ENCODE measurements at regions not wholly inside any gene's neighbourhood (a gene's known extent, or its start where the extent isn't known, plus 50 kb on each side); places are given as distances from the start of the nearest gene placed in this dataset.

DNA sequence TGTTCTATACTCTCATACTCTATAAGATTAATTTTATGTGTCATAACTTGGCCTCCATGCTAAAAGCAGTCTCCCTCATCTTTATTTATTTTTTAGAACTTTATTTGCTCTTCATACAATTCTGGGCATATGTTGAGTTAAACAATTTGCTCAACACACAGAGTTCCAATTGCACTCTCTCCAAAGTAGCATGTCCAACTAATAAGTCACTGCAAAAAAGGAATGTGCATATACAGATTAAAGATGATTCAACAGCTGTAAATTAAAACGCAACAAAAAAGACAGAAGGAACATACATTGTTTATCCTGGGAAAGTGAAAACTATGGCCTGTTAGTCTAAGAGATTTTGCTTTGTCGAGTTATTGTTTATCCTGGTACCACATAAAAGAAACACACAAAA, 277.7 kb upstream of the ACVR2A start:
- no peak for TF ChIP-seq POLR2A (IDR thresholded peaks at IDR 0.05)
- TF ChIP-seq, protein P1, sequence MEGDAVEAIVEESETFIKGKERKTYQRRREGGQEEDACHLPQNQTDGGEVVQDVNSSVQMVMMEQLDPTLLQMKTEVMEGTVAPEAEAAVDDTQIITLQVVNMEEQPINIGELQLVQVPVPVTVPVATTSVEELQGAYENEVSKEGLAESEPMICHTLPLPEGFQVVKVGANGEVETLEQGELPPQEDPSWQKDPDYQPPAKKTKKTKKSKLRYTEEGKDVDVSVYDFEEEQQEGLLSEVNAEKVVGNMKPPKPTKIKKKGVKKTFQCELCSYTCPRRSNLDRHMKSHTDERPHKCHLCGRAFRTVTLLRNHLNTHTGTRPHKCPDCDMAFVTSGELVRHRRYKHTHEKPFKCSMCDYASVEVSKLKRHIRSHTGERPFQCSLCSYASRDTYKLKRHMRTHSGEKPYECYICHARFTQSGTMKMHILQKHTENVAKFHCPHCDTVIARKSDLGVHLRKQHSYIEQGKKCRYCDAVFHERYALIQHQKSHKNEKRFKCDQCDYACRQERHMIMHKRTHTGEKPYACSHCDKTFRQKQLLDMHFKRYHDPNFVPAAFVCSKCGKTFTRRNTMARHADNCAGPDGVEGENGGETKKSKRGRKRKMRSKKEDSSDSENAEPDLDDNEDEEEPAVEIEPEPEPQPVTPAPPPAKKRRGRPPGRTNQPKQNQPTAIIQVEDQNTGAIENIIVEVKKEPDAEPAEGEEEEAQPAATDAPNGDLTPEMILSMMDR (IDR thresholded peaks at IDR 0.05), result no peak
